AG09309 (cell line): ENCODE measurements at regions not wholly inside any gene's neighbourhood (a gene's known extent, or its start where the extent isn't known, plus 50 kb on each side); places are given as distances from the start of the nearest gene placed in this dataset.
"Not testable (repeated sequence)": the region's sequence is repeated elsewhere in the genome, so short reads cannot be mapped to it uniquely, and the experiment has no call there.

Experiments
- DNase-seq: peaks from one replicate; pipeline ENCODE4 v3.0.0-alpha.2; 2010; ENCODE audit warnings: low read depth
- H3K4me3 ChIP-seq: 2 replicates; pipeline ENCODE4 v1.5.1; 2011; ENCODE audit warnings: mild to moderate bottlenecking, low read depth, low read length, moderate library complexity; ENCODE audit not compliant: control insufficient read depth
- CTCF ChIP-seq: IDR thresholded peaks from 2 replicates; pipeline ENCODE4 v1.5.1; 2011; ENCODE audit warnings: mild to moderate bottlenecking, low read depth, low read length, inconsistent platforms; ENCODE audit not compliant: insufficient read depth, control insufficient read depth; ENCODE audit errors: missing control alignments

GRCh38 chr2:242060212-242060835 lies 190.8 kb downstream of the RTP5 start:
- peak; percentile 44 for DNase-seq
- H3K4me3 ChIP-seq, result no peak overlapping the region
- TF ChIP-seq CTCF, result no peak

GRCh38 chr2:242061930-242062329 lies 192.4 kb downstream of the RTP5 start:
- not testable (repeated sequence) for DNase-seq, H3K4me3 ChIP-seq

GRCh38 chr2:242063436-242063835 lies 193.9 kb downstream of the RTP5 start:
- DNase-seq, result no peak
- no peak for TF ChIP-seq CTCF
- no peak overlapping the region for H3K4me3 ChIP-seq

GRCh38 chr2:242063850-242064249 lies 194.3 kb downstream of the RTP5 start:
- TF ChIP-seq CTCF, result no peak
- no peak for DNase-seq
- H3K4me3 ChIP-seq, result no peak overlapping the region

- TF ChIP-seq CTCF, result no peak
- no peak overlapping the region for H3K4me3 ChIP-seq
- DNase-seq, result no peak
These were observed 195.1 kb downstream of the RTP5 start for GRCh38 chr2:242064364-242065250.

GRCh38 chr2:242065426-242065825 lies 195.9 kb downstream of the RTP5 start:
- no peak overlapping the region for H3K4me3 ChIP-seq
- DNase-seq, result no peak
- no peak for TF ChIP-seq CTCF

- no peak for TF ChIP-seq CTCF
- no peak for DNase-seq
- no peak overlapping the region for H3K4me3 ChIP-seq
These were observed 199.5 kb downstream of the RTP5 start for GRCh38 chr2:242069018-242069417.

- peak; percentile 28 for DNase-seq
- H3K4me3 ChIP-seq, result not testable (repeated sequence)
These were observed 200.4 kb downstream of the RTP5 start for GRCh38 chr2:242069938-242070395.

GRCh38 chr2:242070726-242071125 lies 201.2 kb downstream of the RTP5 start:
- DNase-seq, H3K4me3 ChIP-seq: not testable (repeated sequence)

GRCh38 chr2:242071377-242071776 lies 201.8 kb downstream of the RTP5 start:
- DNase-seq, H3K4me3 ChIP-seq: not testable (repeated sequence)
